SK-N-SH treated with all-trans-retinoic acid at 6 μM for 48 hours (cell line): ENCODE measurements at regions not wholly inside any gene's neighbourhood (a gene's known extent, or its start where the extent isn't known, plus 50 kb on each side); places are given as distances from the start of the nearest gene placed in this dataset.
"Not testable (repeated sequence)": the region's sequence is repeated elsewhere in the genome, so short reads cannot be mapped to it uniquely, and the experiment has no call there.

ENCODE experiments used
- ATAC-seq: fragments of 200-7000 bp; cut with Tn5 transposase; 3 replicates; pipeline ENCODE4 v1.9.1; 2020; ENCODE audit warnings: mild to moderate bottlenecking, moderate library complexity
- ARNTL ChIP-seq: fragments of 450-650 bp; formaldehyde crosslinking; IDR thresholded peaks from 2 replicates; pipeline ENCODE4 v1.5.0; 2020; ENCODE audit warnings: low read depth, mild to moderate bottlenecking, moderate library complexity, borderline replicate concordance
- BACH2 ChIP-seq: fragments of 250-450 bp; sonication (Bioruptor Pico); IDR thresholded peaks from 2 replicates; pipeline ENCODE4 v1.9.0; 2021; ENCODE audit warnings: mild to moderate bottlenecking, borderline replicate concordance
- CREB5 ChIP-seq: fragments of 250-450 bp; sonication (Bioruptor Pico); IDR thresholded peaks from 2 replicates; pipeline ENCODE4 v1.5.1; 2020; ENCODE audit warnings: low read depth, mild to moderate bottlenecking, moderate library complexity
- CSDC2 ChIP-seq: fragments of 250-450 bp; sonication (Bioruptor Pico); IDR thresholded peaks from 2 replicates; pipeline ENCODE4 v1.5.0; 2020; ENCODE audit warnings: mild to moderate bottlenecking, moderate library complexity
- ESRRG ChIP-seq: fragments of 250-450 bp; sonication (Bioruptor Pico); IDR thresholded peaks from 2 replicates; pipeline ENCODE4 v1.6.1; 2021; ENCODE audit warnings: mild to moderate bottlenecking
- GLIS3 ChIP-seq: fragments of 250-450 bp; sonication (Bioruptor Pico); IDR thresholded peaks from 2 replicates; pipeline ENCODE4 v1.5.0; 2020; ENCODE audit warnings: mild to moderate bottlenecking, moderate library complexity
- ISL1 ChIP-seq: fragments of 250-450 bp; sonication (Bioruptor Pico); IDR thresholded peaks from 2 replicates; pipeline ENCODE4 v2.1.2; 2022; ENCODE audit warnings: mild to moderate bottlenecking, moderate library complexity
- OSR1 ChIP-seq: fragments of 250-450 bp; sonication (Bioruptor Pico); IDR thresholded peaks from 2 replicates; pipeline ENCODE4 v1.8.0; 2022; ENCODE audit warnings: moderate library complexity, mild to moderate bottlenecking, inconsistent platforms
- PATZ1 ChIP-seq: fragments of 250-450 bp; sonication (Bioruptor Pico); IDR thresholded peaks from 2 replicates; pipeline ENCODE4 v1.8.0; 2020; ENCODE audit warnings: mild to moderate bottlenecking, moderate library complexity, borderline replicate concordance
- POU6F1 ChIP-seq: fragments of 250-450 bp; sonication (Bioruptor Pico); IDR thresholded peaks from 2 replicates; pipeline ENCODE4 v1.8.0; 2021; ENCODE audit warnings: low read depth, mild to moderate bottlenecking, moderate library complexity, borderline replicate concordance
- PPARA ChIP-seq: fragments of 250-450 bp; sonication (Bioruptor Pico); IDR thresholded peaks from 2 replicates; pipeline ENCODE4 v1.5.0; 2020; ENCODE audit warnings: mild to moderate bottlenecking, borderline replicate concordance
- RARB ChIP-seq: fragments of 250-450 bp; sonication (Bioruptor Pico); IDR thresholded peaks from 2 replicates; pipeline ENCODE4 v1.8.0; 2021; ENCODE audit warnings: mild to moderate bottlenecking, moderate library complexity
- SNAI2 ChIP-seq: fragments of 250-450 bp; sonication (Bioruptor Pico); IDR thresholded peaks from 2 replicates; pipeline ENCODE4 v1.5.0; 2020; ENCODE audit warnings: mild to moderate bottlenecking, moderate library complexity
- TCF4 ChIP-seq: fragments of 250-450 bp; sonication (Bioruptor Pico); IDR thresholded peaks from 2 replicates; pipeline ENCODE4 v1.8.0; 2021; ENCODE audit warnings: mild to moderate bottlenecking, moderate library complexity, borderline replicate concordance
- TOX ChIP-seq: fragments of 250-450 bp; sonication (Bioruptor Pico); IDR thresholded peaks from 2 replicates; pipeline ENCODE4 v1.8.0; 2021; ENCODE audit warnings: mild to moderate bottlenecking, moderate library complexity, borderline replicate concordance
- TSHZ2 ChIP-seq: fragments of 250-450 bp; sonication (Bioruptor Pico); IDR thresholded peaks from 2 replicates; pipeline ENCODE4 v1.5.0; 2020; ENCODE audit warnings: mild to moderate bottlenecking, moderate library complexity
- ZC3H10 ChIP-seq: fragments of 250-450 bp; sonication (Bioruptor Pico); IDR thresholded peaks from 2 replicates; pipeline ENCODE4 v1.5.1; 2021; ENCODE audit warnings: mild to moderate bottlenecking, moderate library complexity
- ZFP3 ChIP-seq: fragments of 250-450 bp; sonication (Bioruptor Pico); IDR thresholded peaks from 2 replicates; pipeline ENCODE4 v1.5.0; 2020; ENCODE audit warnings: mild to moderate bottlenecking, moderate library complexity
- ZFP30 ChIP-seq: fragments of 450-650 bp; formaldehyde crosslinking; IDR thresholded peaks from 2 replicates; pipeline ENCODE4 v1.5.0; 2022; ENCODE audit warnings: mild to moderate bottlenecking, moderate library complexity
- ZNF70 ChIP-seq: fragments of 450-650 bp; formaldehyde crosslinking; IDR thresholded peaks from 2 replicates; pipeline ENCODE4 v1.5.0; 2020; ENCODE audit warnings: mild to moderate bottlenecking, moderate library complexity
- ZNF8 ChIP-seq: fragments of 450-650 bp; formaldehyde crosslinking; IDR thresholded peaks from 2 replicates; pipeline ENCODE4 v1.5.0; 2020; ENCODE audit warnings: mild to moderate bottlenecking, moderate library complexity

- ATAC-seq, result no peak
- TF ChIP-seq ZNF8 (CRISPR knock-in tag) (no peak), ZFP30 (CRISPR knock-in tag) (no peak), SNAI2 (CRISPR knock-in tag) (no peak), CREB5 (CRISPR knock-in tag) (no peak), PPARA (CRISPR knock-in tag) (no peak), ZNF70 (no peak)
Measured at GRCh38 chr15:62419192-62419591, 254.1 kb upstream of the C2CD4B start.

- not testable (repeated sequence) for ATAC-seq
Measured at GRCh38 chr15:62420371-62420770, 255.3 kb upstream of the C2CD4B start.

- no peak for TF ChIP-seq ZFP30 (CRISPR knock-in tag)
- no peak for TF ChIP-seq ZNF70
- TF ChIP-seq RARB (CRISPR knock-in tag), result no peak
- TF ChIP-seq GLIS3 (CRISPR knock-in tag), result no peak
- TF ChIP-seq ARNTL (CRISPR knock-in tag), result no peak
- no peak for TF ChIP-seq ZFP3 (CRISPR knock-in tag)
- no peak for TF ChIP-seq ESRRG (CRISPR knock-in tag)
- no peak for TF ChIP-seq BACH2
- TF ChIP-seq OSR1, result no peak
- TF ChIP-seq TSHZ2 (CRISPR knock-in tag), result no peak
- TF ChIP-seq ISL1 (CRISPR knock-in tag), result no peak
- no peak for TF ChIP-seq TCF4
- TF ChIP-seq TOX (CRISPR knock-in tag), result no peak
- TF ChIP-seq POU6F1 (CRISPR knock-in tag), result no peak
- no peak for TF ChIP-seq ZC3H10 (CRISPR knock-in tag)
- ATAC-seq, result no peak
Measured at GRCh38 chr15:62421289-62421688, 256.2 kb upstream of the C2CD4B start.

GRCh38 chr15:62426387-62426956 is 261.4 kb upstream of the C2CD4B start:
- TF ChIP-seq POU6F1 (CRISPR knock-in tag) (no peak), ISL1 (CRISPR knock-in tag) (no peak), ARNTL (CRISPR knock-in tag) (no peak), PPARA (CRISPR knock-in tag) (no peak), PATZ1 (CRISPR knock-in tag) (no peak), ZNF70 (no peak), ZC3H10 (CRISPR knock-in tag) (no peak), TSHZ2 (CRISPR knock-in tag) (no peak), GLIS3 (CRISPR knock-in tag) (no peak), TOX (CRISPR knock-in tag) (no peak), SNAI2 (CRISPR knock-in tag) (no peak), CREB5 (CRISPR knock-in tag) (no peak), ESRRG (CRISPR knock-in tag) (no peak), RARB (CRISPR knock-in tag) (no peak), ZFP3 (CRISPR knock-in tag) (no peak), CSDC2 (CRISPR knock-in tag) (no peak), TCF4 (no peak)
- ATAC-seq, result no peak
